SJSA1 (cell line): ENCODE measurements at regions not wholly inside any gene's neighbourhood (a gene's known extent, or its start where the extent isn't known, plus 50 kb on each side); places are given as distances from the start of the nearest gene placed in this dataset.

Experiments used
- DNase-seq, 2 experiments: peaks; one replicate each; pipeline ENCODE4 v3.0.0-alpha.2; 2015 to 2020; ENCODE audit warnings: low spot score in 2 of 2, low read depth in 1 of 2
- H3K27ac ChIP-seq: fragments of 250-450 bp; sonication (Bioruptor Pico); 2 replicates; pipeline ENCODE4 v1.5.1; 2020; ENCODE audit warnings: mild to moderate bottlenecking, moderate library complexity
- H3K27me3 ChIP-seq: fragments of 250-450 bp; sonication (Bioruptor Pico); replicated peaks from 2 replicates; pipeline ENCODE4 v1.5.1; 2020; ENCODE audit warnings: mild to moderate bottlenecking, moderate library complexity
- H3K36me3 ChIP-seq: fragments of 250-450 bp; sonication (Bioruptor Pico); 2 replicates; pipeline ENCODE4 v1.5.1; 2020; ENCODE audit warnings: mild to moderate bottlenecking
- H3K4me1 ChIP-seq: fragments of 250-450 bp; sonication (Bioruptor Pico); replicated peaks from 2 replicates; pipeline ENCODE4 v1.6.1; 2021; ENCODE audit warnings: mild to moderate bottlenecking
- H3K4me3 ChIP-seq: fragments of 250-450 bp; sonication (Bioruptor Pico); 2 replicates; pipeline ENCODE4 v1.5.1; 2020; ENCODE audit warnings: mild to moderate bottlenecking
- H3K9me3 ChIP-seq: fragments of 250-450 bp; sonication (Bioruptor Pico); replicated peaks from 2 replicates; pipeline ENCODE4 v1.5.1; 2020; ENCODE audit warnings: mild to moderate bottlenecking

GRCh38 chr10:1939016-1939415 is 201.7 kb upstream of the ADARB2 start:
- no peak for DNase-seq
- no peaks in the 10 kb centered on the region for H3K36me3 ChIP-seq
- H3K4me1 ChIP-seq = no peaks in the 10 kb centered on the region
- no peak overlapping the region for H3K27ac ChIP-seq
- H3K9me3 ChIP-seq = no peaks in the 10 kb centered on the region
- H3K27me3 ChIP-seq = peaks cover 2% of the 10 kb centered on the region; the same call in 1 of the 2 replicates
- no peak overlapping the region for H3K4me3 ChIP-seq

GRCh38 chr10:1938317-1938716 is 201.0 kb upstream of the ADARB2 start:
- Histone ChIP-seq H3K36me3 (no peaks in the 10 kb centered on the region), H3K27ac (no peak overlapping the region), H3K4me3 (no peak overlapping the region), H3K9me3 (no peaks in the 10 kb centered on the region), H3K4me1 (no peaks in the 10 kb centered on the region), H3K27me3 (peaks cover 7% of the 10 kb centered on the region; the same call in 1 of the 2 replicates)
- DNase-seq = no peak

GRCh38 chr10:1935912-1936311 is 198.6 kb upstream of the ADARB2 start:
- no peak for DNase-seq
- Histone ChIP-seq H3K4me3 (no peak overlapping the region), H3K36me3 (no peaks in the 10 kb centered on the region), H3K4me1 (no peaks in the 10 kb centered on the region), H3K9me3 (no peaks in the 10 kb centered on the region), H3K27ac (no peak overlapping the region), H3K27me3 (peaks cover 10% of the 10 kb centered on the region; the same call in 1 of the 2 replicates)

- Histone ChIP-seq H3K9me3 (no peaks in the 10 kb centered on the region), H3K27ac (no peak overlapping the region), H3K4me3 (no peak overlapping the region), H3K4me1 (no peaks in the 10 kb centered on the region), H3K36me3 (no peaks in the 10 kb centered on the region), H3K27me3 (peaks cover 12% of the 10 kb centered on the region; the same call in 1 of the 2 replicates)
- DNase-seq = no peak
These were observed 195.9 kb upstream of the ADARB2 start for GRCh38 chr10:1933215-1933614.

- Histone ChIP-seq H3K27ac (no peak overlapping the region), H3K27me3 (peaks cover 12% of the 10 kb centered on the region; the same call in 1 of the 2 replicates), H3K9me3 (no peaks in the 10 kb centered on the region), H3K4me1 (no peaks in the 10 kb centered on the region), H3K4me3 (no peak overlapping the region), H3K36me3 (no peaks in the 10 kb centered on the region)
- no peak for DNase-seq
These were observed 195.4 kb upstream of the ADARB2 start for GRCh38 chr10:1932692-1933094.

- Histone ChIP-seq H3K27me3 (0 out of 2 replicates have a peak, but pooled peaks cover 7% of the 10 kb centered on the region), H3K4me3 (no peak overlapping the region), H3K9me3 (no peaks in the 10 kb centered on the region), H3K27ac (no peak overlapping the region), H3K36me3 (no peaks in the 10 kb centered on the region), H3K4me1 (no peaks in the 10 kb centered on the region)
- DNase-seq = no peak
These were observed 191.3 kb upstream of the ADARB2 start for GRCh38 chr10:1928606-1929005.

GRCh38 chr10:1923998-1924397 is 186.7 kb upstream of the ADARB2 start:
- no peak overlapping the region for H3K4me3 ChIP-seq
- H3K27ac ChIP-seq = no peak overlapping the region
- H3K36me3 ChIP-seq = no peaks in the 10 kb centered on the region
- DNase-seq = no peak
- H3K4me1 ChIP-seq = no peaks in the 10 kb centered on the region
- no peaks in the 10 kb centered on the region for H3K9me3 ChIP-seq
- peaks cover 3% of the 10 kb centered on the region; the same call in 1 of the 2 replicates for H3K27me3 ChIP-seq

GRCh38 chr10:1923586-1923985 is 186.3 kb upstream of the ADARB2 start:
- no peaks in the 10 kb centered on the region for H3K9me3 ChIP-seq
- H3K27ac ChIP-seq = no peak overlapping the region
- no peaks in the 10 kb centered on the region for H3K4me1 ChIP-seq
- no peaks in the 10 kb centered on the region for H3K36me3 ChIP-seq
- no peak overlapping the region for H3K4me3 ChIP-seq
- no peak for DNase-seq
- H3K27me3 ChIP-seq = no peaks in the 10 kb centered on the region; the same call in 1 of the 2 replicates

- no peaks in the 10 kb centered on the region for H3K36me3 ChIP-seq
These were observed 183.6 kb upstream of the ADARB2 start for GRCh38 chr10:1920941-1921340.

GRCh38 chr10:1920127-1920526 is 182.8 kb upstream of the ADARB2 start:
- no peak for DNase-seq
- no peaks in the 10 kb centered on the region; the same call in 1 of the 2 replicates for H3K27me3 ChIP-seq
- H3K4me1 ChIP-seq = no peaks in the 10 kb centered on the region
- no peak overlapping the region for H3K27ac ChIP-seq
- no peak overlapping the region for H3K4me3 ChIP-seq
- no peaks in the 10 kb centered on the region for H3K36me3 ChIP-seq
- H3K9me3 ChIP-seq = no peaks in the 10 kb centered on the region

More at GRCh38 chr10:1920941-1921340, 183.6 kb upstream of the ADARB2 start:
- Histone ChIP-seq H3K4me3 (no peak overlapping the region), H3K9me3 (no peaks in the 10 kb centered on the region), H3K4me1 (no peaks in the 10 kb centered on the region), H3K27me3 (no peaks in the 10 kb centered on the region; the same call in 1 of the 2 replicates), H3K27ac (no peak overlapping the region)
- DNase-seq = no peak

- H3K4me1 ChIP-seq = no peaks in the 10 kb centered on the region
- no peaks in the 10 kb centered on the region for H3K9me3 ChIP-seq
- H3K4me3 ChIP-seq = no peak overlapping the region
- DNase-seq = no peak
- H3K27ac ChIP-seq = no peak overlapping the region
- 0 out of 2 replicates have a peak, but pooled peaks cover 5% of the 10 kb centered on the region for H3K27me3 ChIP-seq
- H3K36me3 ChIP-seq = no peaks in the 10 kb centered on the region
These were observed 174.4 kb upstream of the ADARB2 start for GRCh38 chr10:1911771-1912170.

GRCh38 chr10:1903982-1904381 is 166.7 kb upstream of the ADARB2 start:
- Histone ChIP-seq H3K27me3 (no peaks in the 10 kb centered on the region), H3K36me3 (no peaks in the 10 kb centered on the region), H3K4me1 (no peaks in the 10 kb centered on the region), H3K27ac (no peak overlapping the region), H3K4me3 (no peak overlapping the region), H3K9me3 (no peaks in the 10 kb centered on the region)
- DNase-seq = no peak

- Histone ChIP-seq H3K4me1 (no peaks in the 10 kb centered on the region), H3K36me3 (no peaks in the 10 kb centered on the region), H3K4me3 (no peak overlapping the region), H3K27me3 (peaks cover 4% of the 10 kb centered on the region), H3K9me3 (no peaks in the 10 kb centered on the region), H3K27ac (no peak overlapping the region)
- no peak for DNase-seq
These were observed 158.8 kb upstream of the ADARB2 start for GRCh38 chr10:1896153-1896552.

GRCh38 chr10:1895691-1896090 is 158.4 kb upstream of the ADARB2 start:
- Histone ChIP-seq H3K4me3 (no peak overlapping the region), H3K9me3 (no peaks in the 10 kb centered on the region), H3K27ac (no peak overlapping the region), H3K36me3 (no peaks in the 10 kb centered on the region), H3K4me1 (no peaks in the 10 kb centered on the region), H3K27me3 (peaks cover 4% of the 10 kb centered on the region)
- no peak for DNase-seq

GRCh38 chr10:1894912-1895311 is 157.6 kb upstream of the ADARB2 start:
- H3K9me3 ChIP-seq = no peaks in the 10 kb centered on the region
- H3K27ac ChIP-seq = no peak overlapping the region
- no peak overlapping the region for H3K4me3 ChIP-seq
- no peaks in the 10 kb centered on the region for H3K36me3 ChIP-seq
- peaks cover 4% of the 10 kb centered on the region for H3K27me3 ChIP-seq
- H3K4me1 ChIP-seq = no peaks in the 10 kb centered on the region
- no peak for DNase-seq
